Occipital lobe (tissue), 1 donor: ENCODE measurements at regions not wholly inside any gene's neighbourhood (a gene's known extent, or its start where the extent isn't known, plus 50 kb on each side); places are given as distances from the start of the nearest gene placed in this dataset.

Experiments used
- DNase-seq: peaks from one replicate; lab custom pipeline; 2025; lab: John Stamatoyannopoulos, UW

DNA sequence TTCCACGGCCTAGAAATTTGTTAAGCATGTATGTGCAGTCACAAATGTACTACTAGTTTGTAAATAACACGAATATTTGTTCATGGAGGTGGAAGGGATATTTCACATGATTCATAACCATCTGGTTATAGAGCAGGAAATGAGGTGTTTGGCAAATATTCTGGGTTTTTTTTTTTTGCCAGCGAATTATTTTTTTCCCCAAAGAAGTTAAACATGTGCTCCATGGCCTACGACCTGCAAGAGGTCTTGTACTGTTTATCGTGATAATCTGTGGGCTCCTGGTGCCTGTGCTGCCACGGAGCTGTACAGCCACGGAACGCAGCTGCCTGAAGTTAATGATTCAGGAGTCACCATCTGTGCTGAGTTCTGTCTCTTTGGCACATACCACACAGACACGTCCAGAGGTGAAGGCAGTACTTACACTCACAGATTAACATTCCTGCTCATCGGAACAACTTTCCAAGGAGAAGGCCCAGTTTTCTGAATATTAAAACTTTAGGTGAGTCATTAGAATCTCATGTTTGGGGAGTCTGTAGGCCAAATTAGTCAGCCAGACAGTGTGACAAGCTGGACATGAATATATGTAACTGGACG is 156.3 kb downstream of the TMX1 start:
- DNase-seq: no peak

DNA sequence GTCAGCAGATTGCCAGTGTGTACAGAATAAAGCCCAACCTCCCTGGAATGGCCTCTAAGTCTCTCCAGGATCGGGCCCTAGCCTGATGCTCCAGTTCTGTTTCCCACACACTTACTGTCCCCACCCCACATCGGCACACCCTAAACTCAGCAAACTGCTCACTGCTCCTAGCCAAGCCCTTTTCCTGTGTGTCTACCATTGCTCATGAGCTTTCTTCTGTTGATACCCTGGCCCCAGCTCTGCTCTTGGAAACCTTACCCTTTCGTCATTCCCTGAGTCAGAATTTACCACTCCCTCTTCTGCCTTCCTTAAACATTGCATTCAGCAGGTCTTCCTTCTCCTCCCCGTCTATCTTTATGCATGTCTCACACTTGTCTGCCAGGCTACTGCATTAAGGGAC is 158.9 kb downstream of the TMX1 start:
- DNase-seq: no peak

DNA sequence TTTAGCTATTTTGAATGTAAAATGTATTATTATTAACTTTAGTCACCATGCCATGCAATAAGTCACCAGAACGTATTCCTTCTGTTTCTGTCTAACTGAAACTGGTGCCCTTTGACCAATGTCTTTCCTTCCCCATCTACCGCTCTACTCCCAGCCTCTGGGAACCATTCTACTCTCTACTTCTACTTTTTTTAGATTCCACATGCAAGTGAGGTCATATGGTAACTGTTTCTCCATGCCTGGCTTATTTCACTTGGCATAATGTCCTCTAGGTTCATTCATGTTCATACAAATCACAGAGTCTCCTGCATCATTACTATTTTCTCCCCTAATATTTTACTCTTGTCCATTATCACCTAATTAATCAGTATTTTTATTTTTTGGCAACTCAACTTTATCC is 160.1 kb downstream of the TMX1 start:
- no peak for DNase-seq

DNA sequence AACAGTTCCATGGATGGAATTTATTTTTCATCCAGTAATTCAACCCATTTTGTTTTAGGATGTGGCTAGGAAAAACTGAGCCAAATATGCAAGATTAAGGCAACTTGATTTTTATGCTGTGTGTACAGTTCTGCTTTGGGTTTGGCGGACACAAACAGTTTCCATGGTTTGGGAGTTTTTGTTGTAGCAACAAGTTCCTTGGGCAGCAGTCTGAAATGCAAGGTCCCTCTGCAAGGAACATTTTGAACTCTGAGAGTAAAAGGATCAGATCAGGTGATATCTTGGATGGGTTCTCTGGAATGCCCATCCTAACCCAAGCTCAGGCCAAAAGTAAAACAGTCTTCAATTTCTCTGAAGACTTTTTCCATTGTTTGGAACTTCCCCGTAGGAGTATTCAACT is 161.2 kb downstream of the TMX1 start:
- DNase-seq: no peak

DNA sequence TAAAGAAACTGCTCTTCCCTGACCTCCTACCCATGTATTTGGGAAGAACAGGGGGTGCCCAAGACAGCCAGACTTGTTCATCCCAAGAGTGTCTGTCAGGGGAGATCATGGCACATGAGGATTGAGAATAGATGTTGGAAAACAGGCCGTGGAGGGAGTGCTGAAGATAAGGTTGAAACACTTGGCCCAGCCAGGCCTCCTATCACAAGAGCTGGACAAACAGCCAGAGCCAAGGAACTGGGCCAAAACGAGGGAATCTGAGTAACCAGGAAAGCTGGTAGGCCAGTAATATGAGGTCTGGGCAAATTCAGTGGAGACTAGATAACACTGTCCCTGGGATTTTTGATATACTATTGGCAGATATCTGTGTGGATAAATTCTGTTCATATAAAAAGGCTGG is 161.7 kb downstream of the TMX1 start:
- no peak for DNase-seq

DNA sequence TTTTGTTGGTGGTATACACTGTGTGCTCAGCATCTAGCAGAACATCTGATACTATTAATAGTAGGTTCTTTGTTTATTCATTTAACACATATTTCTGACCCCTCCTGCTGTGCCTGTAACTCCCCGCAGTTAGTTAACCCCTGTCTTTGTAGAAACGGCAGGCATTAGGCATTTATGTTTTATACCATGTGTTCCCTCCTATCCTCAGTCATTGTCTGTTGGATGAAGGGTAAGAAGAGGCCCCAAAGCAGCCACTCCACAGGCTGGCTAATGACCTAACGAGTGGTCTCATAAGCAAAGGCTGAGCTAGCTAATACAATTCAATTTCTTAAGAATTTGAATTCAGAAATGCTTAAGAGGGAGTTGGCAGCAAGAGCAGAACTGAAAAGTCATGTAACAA is 170.8 kb downstream of the TMX1 start:
- no peak for DNase-seq

DNA sequence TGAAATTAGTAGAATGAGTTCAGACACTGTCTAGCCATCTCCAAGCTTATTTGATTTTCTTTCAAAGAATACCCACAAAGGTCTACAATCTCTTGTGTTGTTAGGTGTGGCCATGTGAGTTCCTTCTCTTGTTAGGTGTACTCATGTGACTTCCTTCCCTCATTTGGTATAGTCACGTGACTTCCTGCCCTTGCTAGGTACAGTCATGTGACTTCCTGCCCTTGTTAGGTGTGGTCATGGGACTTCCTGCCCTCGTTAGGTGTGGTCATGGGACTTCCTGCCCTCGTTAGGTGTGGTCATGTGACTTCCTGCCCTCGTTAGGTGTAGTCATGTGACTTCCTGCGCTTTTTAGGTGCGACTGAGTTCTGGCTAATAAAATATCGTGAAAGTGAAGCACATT is 179.6 kb downstream of the TMX1 start:
- no peak for DNase-seq

DNA sequence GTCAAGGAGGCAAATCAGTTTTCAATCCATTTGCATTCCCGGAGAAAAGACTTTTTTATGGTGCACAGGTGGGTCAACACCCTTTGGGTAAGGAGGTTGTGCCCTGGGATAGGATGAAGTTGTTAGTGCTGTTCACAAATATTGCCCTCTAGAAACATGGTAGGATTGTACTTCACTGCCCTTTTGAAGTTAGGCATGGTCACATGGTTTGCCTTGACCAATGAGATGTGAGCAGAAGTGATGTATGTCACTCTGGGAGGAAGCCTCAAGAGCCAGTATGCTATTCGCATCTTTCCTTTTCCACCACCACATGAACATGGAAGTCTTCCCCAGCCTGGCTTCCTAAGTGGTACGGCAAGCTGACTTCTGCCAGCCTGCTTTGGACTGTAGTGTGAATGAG is 182.7 kb downstream of the TMX1 start:
- no peak for DNase-seq

DNA sequence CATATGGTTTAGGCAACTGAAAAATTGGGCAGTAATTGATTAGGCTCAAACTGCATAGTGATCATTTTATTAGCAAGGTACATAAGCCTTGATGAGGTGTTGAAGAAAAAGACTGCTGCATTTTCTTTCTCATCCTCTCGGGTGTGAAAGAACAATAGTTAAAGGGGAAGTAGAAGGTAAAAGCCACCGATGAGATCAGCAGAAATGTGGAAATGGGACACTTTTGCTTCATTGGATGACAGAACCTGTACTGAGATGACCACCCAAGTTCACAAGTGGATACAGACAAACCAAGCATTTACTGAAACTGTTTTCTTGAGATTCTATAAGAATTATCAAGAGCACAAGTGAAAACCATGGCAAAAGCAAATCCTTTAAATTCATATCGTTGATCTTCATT is 184.0 kb downstream of the TMX1 start:
- DNase-seq: no peak

DNA sequence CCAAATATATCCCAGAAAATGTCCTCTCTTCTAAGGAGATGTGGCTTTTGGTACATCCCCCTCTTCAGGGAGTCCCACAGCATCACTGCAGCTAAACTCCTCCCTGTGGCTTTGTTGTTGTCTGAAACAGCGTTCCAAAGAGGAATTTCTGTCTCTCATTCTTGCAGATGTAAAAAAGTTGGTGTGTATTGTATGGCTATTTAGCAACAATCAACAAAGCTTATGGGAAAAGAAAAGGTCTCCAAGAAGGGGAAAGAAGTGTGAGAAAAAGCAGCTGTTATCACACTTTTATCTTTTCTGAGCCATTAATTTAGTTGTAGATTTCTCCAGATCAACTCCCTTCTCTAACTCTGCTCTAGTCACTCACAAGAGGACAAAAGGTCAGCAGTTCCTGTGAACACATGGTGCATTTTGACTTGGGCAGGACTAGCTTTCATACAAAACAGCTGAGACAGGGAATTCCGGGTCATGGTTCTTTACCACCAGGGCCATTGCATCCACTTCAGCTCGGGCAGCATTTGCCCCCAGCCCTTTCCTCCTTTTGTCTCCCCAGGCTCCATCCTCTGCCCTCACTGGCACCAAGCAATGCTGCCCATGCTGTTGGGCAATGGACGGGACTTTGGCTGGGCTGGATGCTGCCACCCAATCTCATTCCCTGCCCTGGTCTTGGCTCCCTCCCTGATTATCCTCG is 184.7 kb downstream of the TMX1 start:
- DNase-seq: no peak

DNA sequence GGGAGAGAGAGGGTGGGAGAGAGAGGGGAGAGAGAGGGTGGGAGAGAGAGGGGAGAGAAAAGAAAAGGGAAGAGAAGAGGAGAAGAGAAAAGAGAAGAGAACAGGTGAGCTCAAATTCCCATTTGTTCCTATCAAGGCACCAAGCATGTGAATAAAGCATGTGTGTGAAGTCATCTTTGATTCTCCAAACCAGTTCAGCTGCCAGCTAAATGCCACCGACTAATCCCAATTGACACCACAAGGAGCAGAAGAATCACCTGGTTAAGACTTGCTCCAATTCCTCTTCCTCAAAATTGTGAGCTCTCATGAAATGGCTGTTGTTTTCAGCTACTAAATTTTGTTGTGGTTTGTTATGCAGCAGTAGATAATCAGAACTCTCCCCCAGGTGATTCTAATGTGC is 188.9 kb downstream of the TMX1 start:
- DNase-seq: no peak

DNA sequence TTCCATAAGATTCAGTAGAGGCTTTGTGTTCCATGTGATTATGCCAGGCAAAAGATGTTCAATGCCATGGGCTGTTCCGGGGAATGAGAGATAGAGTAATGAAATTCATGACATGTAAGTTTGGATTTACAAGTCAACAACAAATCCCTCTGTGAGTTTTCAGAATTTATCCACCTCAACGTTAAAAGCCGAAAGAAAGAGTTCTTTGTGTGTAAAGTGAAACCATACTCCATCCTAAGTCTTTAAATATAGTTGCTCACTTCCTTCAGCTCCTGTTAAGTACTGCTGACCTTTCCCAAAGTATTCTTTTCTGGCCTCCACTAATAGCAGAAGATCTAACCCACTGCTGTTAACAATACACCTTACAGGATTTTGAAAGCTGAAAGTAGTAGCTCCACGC is 190.0 kb downstream of the TMX1 start:
- DNase-seq: no peak

DNA sequence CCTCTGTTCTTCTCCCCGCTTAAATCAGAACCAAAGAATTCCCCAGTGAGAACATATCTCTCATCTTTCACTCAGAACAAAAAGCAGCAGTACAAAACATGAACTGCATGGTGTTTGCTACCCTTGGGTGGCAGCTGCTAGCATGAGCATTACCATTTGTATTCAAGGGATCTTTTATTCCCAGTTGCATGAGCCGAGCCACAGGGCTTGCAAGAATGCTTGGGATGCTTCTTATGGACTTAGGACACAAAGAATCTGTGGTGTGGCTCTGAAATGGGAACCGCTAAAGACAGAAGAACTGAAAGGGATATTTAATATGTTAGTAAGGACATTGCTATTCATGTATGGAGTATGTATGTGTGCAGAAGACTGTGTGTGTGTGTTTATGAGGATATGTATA is 190.6 kb downstream of the TMX1 start:
- DNase-seq: no peak

DNA sequence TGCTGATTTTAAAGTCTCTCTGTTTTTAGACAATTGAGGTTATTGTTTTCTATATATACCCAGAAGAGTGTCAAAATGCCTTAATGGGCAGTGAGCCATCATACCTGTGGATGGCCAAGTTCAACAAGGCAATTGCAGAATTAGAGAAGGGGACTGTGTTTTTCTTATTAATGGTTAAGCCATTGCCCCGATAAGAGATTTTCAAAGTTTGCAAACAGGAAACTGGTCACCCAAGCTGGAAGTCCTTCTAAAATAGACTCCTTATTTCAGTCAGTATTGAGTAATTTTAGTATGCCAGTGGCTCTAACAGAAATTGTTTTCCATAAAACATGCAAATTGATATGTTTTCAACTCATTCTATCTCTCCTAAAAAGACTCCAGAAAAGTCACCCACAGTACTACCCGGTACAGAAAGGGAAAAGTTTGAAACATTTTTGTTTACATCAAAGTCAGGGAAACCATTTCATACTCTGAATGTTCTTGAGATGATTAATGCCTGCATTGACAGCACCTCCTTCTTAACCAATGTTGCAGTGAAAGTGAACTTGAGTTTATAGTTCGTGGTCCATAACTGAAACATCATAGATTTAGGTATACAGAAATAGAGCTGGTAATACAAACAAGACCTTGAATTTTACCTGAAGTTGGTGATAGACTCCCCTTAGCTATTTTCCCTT is 191.1 kb downstream of the TMX1 start:
- no peak for DNase-seq

DNA sequence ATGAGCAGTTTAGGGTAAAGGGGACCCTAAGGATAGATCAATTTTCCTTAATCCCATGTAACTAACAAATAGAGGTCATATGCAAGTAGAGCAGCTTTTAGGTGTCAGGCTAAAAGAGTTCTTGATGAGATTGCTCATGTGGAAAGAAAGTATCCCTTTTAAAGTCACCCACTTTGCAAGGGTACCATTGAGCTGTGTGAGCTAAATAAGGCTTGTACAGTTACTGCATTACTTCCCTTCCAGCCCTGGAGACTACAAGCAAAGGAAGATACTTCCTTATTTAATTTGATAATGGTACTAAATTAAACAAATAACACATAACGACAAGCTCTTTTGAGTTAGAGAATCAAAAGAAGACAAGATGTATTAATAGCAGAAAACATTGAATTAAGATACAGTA is 191.7 kb downstream of the TMX1 start:
- no peak for DNase-seq

DNA sequence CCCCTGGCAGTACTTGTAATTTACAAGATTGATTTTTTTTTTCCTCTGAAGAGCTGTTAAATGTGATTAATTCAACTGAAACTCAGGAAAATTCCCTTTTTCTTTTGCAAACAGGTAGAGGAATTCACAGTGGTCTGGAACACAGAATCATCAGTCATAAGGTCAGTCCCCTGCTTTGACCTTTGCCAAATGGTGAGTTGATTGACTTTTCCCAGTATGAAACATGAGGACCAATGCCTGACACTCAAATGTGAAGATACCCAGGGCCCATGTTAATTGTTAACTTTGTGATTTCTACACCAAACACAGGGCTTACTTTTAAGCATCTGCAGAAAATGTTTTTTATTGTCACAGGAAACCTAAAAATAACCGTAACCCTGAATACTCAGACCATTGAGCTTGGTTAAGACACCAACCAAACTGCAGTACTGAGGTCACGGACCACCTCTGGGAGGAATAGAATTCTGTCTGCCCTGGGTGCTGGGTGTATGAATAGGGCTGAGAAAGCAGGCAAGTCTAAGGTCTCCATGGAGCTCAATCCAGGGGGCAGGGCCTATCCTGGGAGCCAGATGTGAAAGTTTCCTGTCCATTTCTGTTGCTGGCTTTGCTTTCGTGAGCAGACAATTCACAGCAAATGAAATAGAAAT is 192.4 kb downstream of the TMX1 start:
- DNase-seq: no peak

DNA sequence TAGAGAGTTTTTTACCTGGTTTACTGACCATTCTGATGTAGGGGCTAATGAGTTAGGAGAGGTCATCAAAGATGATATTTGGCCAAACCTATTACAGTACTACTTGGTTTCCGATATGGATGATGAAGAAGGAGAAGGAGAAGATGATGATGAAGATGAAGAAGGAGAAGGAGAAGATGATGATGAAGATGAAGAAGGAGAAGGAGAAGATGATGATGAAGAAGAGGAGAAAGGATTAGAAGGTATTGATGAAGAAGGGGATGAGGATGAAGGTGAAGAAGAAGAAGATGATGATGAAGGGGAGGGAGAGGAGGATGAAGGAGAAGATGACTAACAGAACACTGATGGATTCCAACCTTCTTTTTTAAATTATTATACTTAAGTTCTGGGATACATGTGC is 196.6 kb downstream of the TMX1 start:
- DNase-seq: no peak

DNA sequence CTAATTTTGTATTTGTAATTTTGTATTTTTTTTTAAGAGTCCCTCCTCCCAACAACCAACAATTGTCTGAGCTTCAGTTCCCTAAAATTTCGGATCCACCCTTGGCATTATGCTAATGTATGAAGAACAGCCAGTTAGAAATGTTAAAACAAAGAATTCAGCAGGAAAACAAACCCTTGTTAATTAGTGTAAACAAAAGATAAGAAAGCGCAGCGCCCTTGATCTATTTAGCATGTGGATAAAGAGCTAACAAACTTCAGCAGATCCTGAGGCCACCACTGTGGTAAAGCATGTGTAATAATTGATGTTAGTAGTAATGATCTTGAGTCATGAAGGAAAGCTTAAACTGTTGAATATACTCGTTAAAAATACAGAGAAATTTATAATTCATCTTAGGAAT is 199.8 kb downstream of the TMX1 start:
- DNase-seq: no peak

DNA sequence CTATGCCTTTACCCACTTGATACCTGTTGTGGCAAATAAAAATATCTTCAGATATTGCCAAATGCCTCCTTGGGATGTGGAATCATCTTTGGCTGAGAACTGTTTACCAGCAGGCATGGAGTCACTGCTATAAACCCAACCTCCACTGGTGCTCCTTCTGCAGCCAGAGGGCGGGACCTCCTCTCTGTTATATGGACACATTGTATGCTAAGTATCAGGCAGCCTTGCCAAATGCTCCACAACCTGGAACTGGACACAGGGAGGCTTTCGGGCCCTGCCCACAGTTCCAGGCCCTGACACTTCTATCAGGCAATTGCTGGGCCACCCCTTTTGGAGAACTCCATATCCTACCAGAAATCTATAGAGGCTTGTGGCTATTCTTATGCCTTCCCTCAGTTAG is 201.0 kb downstream of the TMX1 start:
- no peak for DNase-seq

DNA sequence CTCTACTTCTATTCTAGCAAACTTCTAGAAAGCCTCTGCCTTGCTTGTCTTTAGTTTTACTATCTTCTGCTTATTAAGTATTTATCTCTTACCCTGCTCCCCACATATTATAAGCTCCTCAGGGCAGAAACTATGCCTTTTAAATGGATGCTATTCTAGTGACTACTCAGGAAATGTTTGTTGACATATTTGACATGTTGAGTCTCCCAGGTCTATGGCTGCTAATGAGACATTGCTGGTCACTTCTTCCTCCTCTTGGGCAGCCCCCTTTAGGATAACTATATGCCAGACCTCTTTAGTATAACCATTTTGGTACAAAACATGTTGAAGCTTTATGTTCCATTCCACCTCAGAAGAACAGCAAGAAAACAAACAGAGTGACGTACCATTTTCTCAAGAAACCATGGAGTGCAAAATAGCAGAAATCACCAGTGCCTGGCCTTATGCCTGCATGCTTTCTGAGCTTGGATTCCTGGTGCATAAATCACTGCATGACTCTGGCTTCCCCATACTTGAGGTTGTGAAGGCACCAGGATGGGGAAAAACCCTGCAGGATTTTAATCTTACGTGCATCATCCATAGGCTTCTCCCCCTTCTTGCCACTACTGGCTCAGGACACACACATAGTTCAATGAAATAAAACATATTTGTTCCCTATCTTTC is 202.6 kb downstream of the TMX1 start:
- DNase-seq: no peak

DNA sequence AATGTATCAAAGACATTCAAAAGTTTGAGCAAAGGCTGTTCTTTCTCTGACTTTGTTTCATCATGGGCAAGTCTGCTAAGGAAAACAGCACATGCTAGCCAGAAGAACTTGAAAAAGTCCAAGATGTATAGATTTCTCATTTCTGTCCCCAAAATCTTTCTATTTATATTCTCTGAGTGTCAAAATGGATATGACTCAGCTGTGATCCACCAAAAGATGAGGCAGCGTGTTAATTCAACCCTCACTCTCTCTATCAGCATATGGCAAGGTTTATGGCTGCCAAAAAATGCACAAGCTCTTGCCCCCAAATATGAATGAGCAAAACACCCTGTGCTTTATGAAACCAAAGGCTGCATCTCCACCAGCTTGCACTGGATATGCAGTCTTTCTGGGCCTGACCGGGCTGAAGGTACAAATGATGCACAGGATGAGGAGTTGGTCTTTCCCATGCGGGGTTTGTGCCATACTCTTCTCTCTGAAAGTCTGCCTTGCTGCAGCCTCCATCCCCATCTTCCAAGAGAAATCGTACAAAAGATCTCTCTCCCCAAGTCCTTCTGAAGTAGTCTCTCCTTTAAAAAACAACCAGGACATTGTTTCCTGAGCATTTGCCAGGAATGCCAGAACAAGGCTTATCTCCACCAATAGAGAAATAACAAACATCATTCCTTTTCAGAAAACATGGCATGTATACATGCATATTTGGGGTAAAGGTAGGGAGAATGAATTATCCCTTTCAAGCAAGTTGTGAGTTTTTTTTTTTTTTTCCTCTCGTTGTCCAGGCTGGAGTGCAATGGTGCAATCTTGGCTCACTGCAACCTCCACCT is 203.4 kb downstream of the TMX1 start:
- DNase-seq: peak; percentile 11
